SW480 (cell line): ENCODE measurements at regions not wholly inside any gene's neighbourhood (a gene's known extent, or its start where the extent isn't known, plus 50 kb on each side); places are given as distances from the start of the nearest gene placed in this dataset.
A peak's percentile ranks its signal among the peaks of the same experiment; 100 is the strongest.
"Not testable (repeated sequence)": the region's sequence is repeated elsewhere in the genome, so short reads cannot be mapped to it uniquely, and the experiment has no call there.

Source experiments
- DNase-seq: peaks from one replicate; pipeline ENCODE4 v3.0.0-alpha.2; 2016; ENCODE audit warnings: low spot score

DNA sequence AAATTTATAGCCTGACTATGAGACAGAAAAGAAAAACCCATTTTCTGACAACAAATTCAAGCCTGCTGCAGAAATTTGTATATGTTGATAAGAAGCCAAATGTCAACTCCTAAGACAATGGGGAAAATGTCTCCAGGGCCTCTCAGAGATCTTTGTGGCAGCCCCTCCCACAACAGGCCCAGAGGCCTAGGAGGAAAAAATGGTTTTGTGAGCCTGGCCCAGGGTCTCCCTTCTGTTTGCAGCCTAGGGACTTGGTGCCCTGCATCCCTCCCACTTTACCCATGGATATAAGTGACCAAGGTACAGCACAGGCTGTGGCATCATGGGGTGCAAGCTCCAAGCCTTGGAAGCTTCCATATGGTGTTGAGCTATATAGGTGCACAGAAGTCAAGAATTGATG is 740.2 kb downstream of the SEMA5A start:
- no peak for DNase-seq

DNA sequence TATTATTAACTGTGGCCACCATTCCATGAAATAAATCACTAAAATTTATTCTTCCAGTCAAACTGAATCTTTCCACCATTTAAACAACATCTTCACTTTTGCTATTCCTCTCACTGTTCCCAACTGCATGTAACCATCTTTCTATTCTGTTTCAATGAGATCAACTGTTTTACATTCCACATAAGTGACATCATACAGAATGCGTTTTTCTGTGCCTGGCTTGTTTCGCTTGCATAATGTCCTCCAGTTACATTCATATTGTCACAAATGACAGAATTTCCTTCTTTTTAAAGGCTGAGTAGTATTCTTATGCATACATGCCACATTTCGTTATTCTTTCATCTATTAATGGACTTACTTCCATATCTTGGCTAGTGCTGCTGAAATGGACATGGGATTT is 738.2 kb downstream of the SEMA5A start:
- no peak for DNase-seq

DNA sequence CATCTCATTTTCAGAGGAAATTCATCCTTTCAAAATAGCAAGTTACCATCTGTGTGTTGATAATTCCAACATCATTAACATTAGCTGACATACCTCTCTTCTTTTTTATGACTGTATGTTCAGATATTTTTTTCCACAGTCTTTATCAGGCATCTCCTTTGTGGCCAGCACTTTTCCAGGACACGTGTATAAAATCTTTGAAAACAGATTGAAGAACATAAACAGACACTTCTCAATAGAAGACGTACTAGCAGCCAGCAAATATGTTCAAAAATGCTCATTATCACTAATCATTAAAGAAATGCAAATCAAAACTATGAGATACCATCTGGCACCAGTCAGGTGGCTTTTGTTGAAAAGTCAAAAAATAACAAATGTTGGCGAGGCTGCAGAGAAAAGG is 734.3 kb downstream of the SEMA5A start:
- no peak for DNase-seq

DNA sequence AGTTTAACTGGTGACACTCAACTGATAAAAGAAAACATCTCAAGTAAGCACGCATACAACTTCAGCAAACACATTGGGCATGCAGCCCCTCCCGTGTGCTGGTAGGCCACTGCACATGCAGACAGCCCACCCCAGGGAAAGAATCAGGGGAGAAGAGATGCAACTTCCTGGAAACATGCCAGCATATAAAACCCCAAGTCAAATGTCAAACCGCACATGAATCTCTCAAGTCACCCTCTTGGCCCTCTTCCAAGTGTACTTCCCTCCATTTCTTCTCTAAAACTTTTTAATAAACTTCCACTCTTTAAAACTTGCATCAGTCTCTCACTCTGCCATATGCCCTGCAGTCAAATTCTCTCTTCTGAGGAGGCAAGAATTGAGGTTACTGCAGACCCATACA is 732.7 kb downstream of the SEMA5A start:
- no peak for DNase-seq

DNA sequence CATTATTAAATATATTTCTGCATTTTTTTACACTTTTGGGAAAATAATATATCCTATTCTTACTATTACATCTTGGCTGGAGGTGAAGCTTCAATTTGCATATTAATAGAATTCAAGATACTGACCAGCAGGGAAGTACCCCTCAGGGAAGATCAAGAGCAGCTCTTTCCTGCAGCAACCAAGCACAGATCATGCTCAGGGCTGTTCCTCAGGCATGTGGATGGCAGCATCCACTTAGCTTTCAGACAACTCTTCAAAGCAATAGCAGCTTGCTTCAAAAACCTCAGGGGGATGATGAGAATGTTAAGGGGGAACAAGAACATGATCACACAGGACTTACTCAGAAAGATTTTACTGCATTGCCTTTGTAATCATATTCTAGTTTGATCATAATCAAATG is 731.8 kb downstream of the SEMA5A start:
- DNase-seq = no peak

DNA sequence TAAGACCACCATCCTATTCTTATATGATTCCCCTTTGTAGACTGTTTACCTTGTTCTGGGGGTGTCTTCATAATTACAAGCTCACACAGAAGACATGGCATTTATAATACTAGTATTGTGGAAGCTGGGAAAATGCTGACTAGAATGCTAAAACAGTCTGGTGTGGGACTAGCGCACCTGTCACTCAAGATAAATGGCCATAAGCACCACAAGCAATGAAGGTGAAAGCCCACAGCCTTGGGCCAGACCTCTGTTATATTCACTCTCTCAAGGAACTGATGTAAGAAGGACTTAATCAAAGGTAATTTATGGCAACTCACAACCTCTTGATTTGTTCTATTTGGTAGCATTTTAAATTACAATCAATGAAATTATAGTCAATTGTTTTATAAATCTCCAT is 721.5 kb downstream of the SEMA5A start:
- DNase-seq = no peak

DNA sequence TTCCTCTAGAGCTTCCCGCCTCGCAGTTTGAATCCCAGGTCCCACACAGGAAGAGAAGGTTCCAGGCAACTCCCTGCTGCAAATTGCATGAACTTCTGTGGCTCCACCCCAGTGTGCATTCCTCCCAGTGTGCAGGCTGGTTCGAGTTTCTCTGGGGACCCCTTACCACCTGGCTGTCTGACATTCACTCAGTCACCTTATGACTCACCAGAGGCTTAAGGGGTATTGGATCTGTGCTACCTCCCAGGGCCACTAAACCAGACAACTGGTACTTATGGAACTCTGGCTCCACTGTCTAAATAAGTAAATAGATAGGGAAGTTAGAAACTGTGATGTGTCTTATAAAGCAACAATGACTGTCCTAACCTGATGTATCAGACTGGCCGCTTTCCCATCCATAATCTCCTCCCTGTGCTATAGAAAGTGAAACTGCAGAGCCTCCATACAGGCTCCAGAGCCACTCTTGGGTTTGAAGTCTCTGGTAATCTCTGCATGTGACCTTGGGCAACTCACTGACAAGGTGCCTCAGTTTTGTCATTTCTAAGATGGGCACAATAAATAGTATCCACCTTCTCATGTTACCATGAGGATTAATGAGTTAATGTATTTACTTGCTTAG is 720.6 kb downstream of the SEMA5A start:
- no peak for DNase-seq

DNA sequence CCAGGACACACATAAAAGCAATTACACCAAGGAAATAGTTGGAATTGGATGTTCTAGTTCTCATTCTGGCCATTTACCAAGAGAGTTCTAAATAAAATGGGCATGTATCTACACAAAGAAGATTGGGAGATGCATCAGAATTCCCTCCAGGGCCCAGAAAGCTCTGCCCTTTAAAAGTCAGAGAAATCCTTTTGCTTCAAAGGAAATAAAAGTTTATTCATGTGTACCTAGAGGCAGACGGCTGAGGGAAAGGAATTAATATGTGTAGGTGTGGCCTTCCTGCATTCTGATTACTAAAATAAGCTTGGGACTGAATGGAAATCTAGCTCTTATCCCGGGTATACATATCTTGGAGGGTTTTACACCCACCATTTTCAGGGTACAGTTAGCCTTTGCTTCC is 719.4 kb downstream of the SEMA5A start:
- no peak for DNase-seq

DNA sequence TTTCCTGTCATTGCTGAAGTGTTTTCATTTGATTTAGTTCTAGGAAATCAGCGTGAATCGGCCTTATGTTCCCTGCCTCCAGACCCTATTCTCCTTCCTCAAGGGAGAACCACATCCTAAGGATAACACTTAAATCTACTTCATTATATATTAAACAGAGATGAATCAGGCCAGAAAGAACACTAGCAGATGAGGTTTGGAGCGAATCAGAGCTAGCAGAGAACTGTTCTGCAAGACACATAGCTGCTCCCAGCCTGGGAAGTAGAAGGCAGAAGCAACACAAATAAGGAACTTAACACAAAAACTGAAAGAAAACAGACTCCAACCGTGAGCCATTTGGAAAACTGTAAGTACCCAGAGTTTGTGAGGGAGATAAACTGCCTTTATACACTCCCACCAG is 718.2 kb downstream of the SEMA5A start:
- DNase-seq = no peak

DNA sequence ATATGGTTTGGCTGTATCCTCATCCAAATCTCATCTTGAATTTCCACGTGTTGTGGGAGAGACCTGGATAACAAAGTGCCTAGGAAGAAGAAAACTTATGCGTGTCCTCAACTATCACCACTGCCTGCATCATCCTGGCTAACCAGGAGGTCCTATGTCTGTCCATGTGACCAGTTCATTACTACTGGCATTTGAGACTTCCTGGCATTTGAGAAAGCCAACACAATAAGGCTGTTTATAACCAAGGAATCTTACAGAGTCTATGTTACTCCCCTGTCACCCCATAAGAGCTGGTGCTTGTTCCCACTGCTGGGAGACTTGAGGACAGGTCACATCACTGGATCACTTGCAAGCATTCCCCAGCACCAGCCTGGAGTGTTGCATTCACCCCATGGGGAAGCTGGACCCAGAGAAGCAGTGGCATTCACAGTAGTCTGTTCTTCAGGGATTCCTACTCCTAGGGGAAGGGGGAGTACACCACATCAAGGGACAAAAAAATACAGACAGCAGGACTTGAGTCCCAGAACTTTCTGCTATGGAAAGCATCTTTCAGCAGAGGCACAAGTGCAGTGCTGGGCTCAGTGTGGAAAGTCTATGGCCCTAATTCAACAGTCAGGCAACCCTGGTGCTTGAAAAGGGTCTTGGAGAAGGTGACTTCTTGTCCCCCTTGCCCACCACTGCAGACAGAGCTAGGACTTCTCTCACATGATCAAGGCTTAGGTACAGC is 717.1 kb downstream of the SEMA5A start:
- DNase-seq = no peak

DNA sequence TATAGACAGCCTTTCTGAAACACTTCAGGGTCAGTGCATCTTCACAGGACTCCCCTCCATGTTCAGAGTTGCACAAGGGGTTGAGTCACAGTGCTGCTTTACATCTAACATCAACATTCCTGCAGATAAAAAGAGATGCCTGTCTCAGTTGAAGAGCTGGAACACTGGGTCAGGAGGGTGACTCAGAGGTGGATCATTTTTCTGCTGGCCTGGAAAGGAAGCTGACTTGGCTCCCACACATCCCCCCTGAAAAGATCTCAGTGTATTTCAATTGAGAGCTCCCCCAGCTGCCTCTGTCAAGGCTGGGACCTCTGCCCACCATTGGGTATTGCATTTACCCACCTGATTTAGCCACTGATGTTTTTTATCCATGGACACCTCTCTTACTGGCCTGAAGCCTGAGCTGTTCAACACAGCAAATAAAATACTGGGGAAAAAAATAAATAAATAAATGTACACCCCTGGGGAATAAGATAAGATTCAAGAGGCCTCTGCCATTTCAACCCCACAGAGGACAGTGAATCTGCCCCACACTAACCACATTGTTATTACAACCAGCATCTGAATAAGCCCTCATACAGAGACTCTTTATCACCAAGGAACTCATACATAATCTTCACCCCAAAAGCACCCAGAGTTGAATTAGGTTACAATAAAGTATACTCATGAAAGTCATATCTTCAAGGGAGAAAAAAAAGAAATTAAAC is 716.4 kb downstream of the SEMA5A start:
- DNase-seq = peak; percentile 37

DNA sequence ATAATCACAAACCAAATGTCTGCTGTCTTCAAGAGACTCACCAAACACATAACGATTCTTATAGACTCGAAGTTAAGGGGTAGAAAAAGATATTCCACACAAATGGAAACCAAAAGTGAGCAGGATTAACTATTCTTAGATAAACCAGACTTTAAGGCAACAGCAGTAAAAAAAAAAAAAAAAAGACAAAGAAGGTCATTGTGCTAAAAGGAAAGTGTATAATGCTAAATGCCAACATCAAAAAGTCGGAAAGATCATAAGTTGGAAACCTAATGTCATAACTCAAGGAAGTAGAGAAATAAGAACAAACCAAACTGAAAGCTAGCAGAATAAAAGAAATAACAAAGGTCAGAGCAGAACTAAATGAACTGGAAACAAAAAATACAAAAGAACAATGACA is 714.6 kb downstream of the SEMA5A start:
- DNase-seq = no peak

DNA sequence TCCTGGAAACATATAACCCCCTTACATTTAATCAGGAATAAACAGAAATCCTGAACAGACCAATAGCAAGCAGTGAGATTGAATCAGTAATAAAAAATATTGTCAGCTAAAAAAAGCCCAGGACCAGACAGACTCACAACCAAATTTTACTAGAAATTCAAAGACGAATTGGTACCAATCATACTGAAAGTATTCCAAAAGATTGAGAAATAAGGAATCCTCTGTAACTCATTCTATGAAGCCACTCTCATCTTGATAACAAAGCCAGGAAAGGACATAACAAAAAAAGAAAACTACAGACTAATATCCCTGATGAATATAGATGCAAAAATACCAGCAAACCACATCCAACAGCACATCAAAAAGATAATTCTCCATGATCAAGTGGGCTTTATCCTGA is 714.0 kb downstream of the SEMA5A start:
- no peak for DNase-seq

DNA sequence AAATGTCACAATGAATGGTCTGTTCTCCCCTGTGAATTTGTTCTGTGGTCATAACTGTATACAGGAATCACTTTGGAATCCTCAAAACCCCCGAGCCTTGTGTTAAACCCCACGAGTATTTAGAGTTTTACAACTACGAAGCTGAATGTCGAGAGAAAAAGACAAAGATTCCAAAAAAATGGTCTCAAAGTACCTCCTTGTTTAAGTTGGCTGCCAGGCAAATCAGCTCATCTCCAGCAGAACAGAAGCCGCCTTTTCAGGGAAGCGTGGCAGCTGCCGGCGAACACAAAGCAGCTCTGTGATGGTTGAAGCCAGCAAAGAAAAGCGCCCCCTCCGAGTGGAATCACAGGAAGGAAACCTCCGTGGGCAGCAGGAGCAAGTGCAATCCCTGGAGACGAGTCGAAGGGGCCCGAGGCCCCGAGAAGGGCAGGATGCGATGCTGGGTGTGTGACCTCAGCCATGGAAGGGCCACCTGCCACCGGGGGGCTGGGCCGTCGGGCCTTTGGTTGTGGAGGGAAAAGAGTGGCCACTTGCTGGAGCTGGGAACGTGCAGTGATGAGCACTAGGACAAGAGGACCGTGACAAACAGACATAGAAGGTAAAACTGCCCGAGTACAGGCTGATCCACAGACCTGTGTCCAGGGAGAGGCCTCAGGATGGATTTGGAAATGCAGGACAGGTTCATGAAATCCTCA is 706.4 kb downstream of the SEMA5A start:
- no peak for DNase-seq

DNA sequence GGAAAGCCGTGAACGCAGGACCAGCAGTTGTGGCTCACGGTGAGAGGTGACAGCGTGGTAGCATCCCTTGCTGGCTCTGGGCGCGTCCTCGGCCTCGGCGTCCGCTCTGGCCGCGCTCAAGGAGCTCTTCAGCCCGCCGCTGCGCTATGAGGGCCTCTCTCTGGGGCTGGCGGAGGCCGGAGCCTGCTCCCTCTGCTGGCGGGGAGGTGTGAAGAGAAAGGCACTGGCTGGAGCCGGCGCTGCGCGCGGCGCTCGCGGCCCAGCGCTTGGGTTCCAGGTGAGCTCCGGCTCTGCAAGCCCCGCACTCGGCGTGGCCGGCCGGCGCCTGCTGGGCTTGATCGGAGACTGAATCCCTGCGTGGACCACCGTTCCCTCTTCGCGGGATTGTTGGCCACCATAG is 705.6 kb downstream of the SEMA5A start:
- no peak for DNase-seq

DNA sequence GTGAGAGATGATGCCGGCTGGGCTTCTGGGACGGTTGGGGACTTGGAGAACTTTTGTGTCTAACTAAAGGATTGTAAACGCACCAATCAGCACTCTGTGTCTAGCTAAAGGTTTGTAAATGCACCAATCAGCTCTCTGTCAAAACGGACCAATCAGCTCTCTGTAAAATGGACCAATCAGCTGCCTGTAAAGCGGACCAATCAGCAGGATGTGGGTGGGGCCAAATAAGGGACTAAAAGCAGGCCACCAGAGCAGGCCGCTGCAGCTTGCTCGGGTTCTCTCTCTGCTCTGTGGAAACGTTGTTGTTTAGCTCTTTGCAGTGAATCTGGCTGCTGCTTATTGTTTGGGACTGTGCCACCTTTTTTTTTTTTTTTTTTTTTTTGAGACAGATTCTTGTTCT is 705.1 kb downstream of the SEMA5A start:
- not testable (repeated sequence) for DNase-seq

DNA sequence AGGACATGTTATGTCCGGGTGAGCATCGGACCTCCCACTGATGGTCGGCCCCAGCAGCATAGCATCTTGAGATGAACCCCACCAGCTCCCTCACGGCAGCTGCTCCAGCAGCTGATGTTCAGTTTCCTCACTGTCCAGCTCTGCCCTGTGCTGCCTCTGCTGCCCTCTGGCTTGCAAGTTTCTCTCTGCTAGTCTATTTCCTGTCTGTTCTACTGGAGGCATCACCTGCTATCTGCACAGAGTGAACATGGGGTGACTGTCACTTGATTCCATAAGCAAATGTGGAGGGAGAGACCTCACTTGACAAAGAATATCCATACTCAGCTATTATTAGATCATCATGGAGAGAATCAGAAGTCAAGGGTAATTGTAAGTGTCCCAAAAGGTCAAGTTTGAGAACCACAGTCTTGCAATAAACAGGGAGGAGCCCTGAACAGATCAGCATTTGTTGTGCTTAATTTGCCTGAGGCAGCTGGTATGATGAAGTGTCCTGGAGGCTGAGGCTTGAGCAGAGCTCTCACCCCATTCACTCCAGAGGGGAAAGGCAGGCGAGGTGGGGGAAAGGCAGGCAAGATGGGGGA is 702.8 kb downstream of the SEMA5A start:
- peak; percentile 21 for DNase-seq

DNA sequence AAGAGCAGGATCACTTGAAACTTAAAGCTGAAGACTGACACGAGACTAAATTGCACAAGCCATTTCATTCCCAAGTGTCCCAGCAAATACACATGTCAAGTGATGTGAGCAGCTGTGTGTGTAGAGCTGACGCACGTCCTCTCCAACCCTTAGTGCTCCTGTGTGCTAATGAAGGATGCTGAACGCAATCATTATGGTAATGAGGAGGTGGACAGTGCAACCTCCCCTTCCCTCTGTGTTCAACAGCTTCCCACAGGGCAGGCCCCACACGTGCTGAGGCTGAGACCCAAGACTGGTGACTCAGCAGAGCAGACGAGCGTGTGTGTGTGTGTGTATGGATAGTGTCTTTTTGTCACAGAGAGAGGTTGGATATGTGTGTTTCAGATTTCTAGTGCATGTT is 702.1 kb downstream of the SEMA5A start:
- DNase-seq = no peak

DNA sequence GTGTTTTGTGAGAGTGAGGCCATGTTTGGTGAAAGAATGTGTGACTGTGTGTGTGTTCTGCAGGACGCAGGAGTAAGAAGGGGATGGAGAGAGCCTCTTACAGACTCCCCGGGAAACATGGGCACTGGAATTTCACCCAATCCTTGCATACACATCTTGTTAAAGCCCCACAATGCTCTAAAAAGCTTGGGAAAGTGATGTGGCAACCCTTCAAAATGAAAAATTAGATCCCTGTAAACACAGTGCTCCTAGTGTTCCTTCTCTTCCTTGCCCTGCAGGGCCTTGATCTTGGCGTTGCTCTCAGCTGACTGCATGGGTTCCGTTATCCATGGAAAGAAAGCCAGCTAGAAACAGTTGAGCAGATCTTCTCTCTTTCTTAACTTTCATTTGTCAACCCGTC is 701.7 kb downstream of the SEMA5A start:
- DNase-seq = no peak

DNA sequence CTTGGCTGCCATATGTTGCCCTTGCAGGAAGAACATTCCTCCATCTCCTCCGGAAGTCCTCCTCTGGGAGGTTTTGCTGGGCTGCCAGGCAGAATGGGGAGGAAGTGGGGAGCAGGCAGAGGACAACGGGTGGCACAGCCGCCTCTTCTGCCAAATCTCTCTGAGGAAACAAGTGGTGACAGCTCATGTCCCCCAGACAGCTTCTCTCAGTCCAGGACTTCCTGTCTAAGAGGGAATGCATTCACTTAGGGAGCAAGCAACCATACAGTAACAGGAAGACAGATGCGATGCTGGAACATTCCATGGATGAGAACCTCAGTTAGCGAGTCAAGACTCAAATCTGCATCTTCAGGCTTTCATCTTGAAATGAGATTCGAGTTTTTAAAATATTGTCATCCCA is 701.0 kb downstream of the SEMA5A start:
- DNase-seq = no peak

DNA sequence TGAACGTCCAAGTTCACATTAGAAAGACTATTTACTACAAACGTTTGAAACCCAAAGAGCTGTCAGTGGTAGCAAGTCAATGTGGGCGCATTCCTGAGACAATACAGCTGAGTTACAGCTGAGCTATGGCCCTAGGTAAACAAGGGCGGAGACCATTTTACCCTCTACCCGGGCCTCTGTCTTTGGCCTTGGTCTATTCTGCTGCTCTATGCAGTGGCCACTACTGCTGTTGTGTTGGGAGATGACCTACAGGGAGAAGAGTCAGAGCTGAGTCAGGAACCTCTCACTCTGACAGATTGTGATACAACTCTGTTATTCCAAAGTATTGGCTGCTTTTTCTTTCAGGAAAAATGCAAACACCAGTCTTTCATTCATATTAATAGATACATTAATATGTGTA is 700.6 kb downstream of the SEMA5A start:
- no peak for DNase-seq

DNA sequence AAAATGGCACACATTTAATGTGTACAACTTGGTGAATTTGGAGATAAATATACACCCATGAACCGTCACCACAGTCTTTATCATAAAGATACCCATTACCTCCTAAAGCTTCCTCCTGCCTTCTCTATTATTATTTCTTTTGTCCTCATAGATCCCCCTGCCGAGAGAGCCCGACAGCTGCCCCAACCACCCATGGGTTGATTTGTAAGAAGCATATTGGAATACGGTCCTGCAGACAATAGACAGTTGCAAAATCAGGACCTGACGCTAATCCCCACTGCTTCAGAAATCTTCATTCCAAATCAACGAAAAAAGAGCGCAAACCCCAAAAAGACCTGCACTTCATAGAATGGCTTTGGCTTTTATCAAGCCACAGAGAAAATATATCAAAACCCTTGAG is 697.5 kb downstream of the SEMA5A start:
- DNase-seq = no peak
